ENCODE measurements at regions not wholly inside any gene's neighbourhood (a gene's known extent, or its start where the extent isn't known, plus 50 kb on each side); places are given as distances from the start of the nearest gene placed in this dataset.
A peak's percentile ranks its signal among the peaks of the same experiment; 100 is the strongest.
"Not testable (repeated sequence)": the region's sequence is repeated elsewhere in the genome, so short reads cannot be mapped to it uniquely, and the experiment has no call there.

DNA sequence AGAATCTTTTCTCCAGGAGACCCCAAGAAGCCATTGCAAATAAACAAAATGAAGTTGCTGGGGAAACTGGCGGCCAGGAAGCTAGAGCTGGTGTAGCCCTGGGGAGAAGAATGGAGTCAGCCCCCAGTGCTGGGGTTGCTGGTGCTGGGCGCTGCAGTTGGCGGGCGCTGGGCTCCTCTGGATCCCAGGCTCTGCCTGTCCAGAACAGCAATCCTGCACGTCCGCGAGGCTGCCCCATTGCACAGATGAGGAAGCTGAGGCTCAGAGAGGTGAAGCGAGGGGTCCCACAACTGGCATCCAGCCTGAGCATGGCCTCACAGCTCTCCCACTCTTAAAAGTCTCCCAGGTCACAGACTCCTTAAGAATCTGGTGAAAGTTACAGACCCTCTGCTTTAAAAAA lies 161.1 kb downstream of the OR4M2 start:
- DNase-seq, result no peak

DNA sequence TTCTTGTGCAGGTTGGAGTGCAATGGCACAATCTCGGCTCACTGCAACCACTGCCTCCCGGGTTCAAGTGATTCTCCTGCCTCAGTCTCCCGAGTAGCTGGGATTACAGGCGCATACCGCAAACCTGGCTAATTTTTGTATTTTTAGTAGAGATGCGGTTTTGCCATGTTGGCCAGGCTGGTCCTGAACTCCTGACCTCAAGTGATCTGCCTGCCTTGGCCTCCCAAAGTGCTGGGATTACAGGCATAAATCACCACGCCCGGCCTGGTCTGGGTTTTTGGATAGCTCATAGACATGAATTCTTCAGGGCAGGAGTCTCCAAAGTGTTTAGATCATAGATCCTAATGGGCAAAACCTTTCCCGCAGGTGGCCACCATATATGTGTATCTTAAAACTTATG lies 162.0 kb downstream of the OR4M2 start:
- DNase-seq, result not testable (repeated sequence)

DNA sequence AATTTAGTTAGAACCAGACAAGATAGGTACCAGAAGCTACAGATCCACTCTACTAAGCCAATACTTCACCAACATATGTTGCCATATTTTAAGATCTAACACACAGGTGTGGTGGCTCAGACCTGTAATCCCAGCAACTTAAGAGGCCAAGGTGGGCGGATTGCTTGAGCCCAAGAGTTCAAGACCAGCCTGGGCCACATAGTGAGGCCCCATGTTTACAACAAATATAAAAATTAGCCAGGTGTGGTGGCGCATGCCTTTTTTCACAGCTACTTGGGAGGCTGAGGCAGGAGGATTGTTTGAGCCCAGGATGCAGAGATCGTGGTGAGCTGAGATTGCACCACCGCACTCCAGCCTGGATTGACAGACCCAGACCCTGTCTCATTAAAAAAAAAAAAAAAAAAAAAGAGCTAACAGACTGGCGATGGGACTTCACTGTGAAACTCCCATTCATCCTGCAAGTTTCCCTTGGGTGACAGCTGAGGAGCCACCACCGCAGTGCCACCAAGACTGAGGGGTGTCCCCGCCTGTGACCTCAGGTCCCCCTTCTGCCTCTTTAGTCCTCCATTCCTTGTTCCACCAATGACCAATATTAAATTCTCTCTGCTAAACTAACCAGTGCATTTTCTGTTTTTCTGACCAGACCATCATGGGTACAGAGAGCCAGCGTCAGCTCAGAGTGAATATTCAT lies 163.3 kb downstream of the OR4M2 start:
- DNase-seq, result no peak

DNA sequence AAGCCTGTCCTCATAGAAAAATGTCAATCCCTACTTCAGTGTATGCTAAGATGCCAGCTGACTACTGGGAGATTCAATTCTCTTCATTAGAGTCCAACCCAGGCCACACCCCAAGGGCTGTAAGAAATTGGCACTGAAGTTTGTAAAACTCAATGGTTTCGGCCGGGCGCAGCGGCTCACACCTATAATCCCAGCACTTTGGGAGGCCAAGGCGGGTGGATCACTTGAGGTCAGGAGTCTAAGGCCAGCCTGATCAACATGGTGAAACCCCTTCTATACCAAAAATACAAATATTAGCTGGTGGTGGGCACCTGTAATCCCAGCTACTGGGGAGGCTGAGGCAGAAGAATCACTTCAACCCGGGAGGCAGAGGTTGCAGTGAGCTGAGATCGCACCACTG lies 169.2 kb downstream of the OR4M2 start:
- DNase-seq, result not testable (repeated sequence)

DNA sequence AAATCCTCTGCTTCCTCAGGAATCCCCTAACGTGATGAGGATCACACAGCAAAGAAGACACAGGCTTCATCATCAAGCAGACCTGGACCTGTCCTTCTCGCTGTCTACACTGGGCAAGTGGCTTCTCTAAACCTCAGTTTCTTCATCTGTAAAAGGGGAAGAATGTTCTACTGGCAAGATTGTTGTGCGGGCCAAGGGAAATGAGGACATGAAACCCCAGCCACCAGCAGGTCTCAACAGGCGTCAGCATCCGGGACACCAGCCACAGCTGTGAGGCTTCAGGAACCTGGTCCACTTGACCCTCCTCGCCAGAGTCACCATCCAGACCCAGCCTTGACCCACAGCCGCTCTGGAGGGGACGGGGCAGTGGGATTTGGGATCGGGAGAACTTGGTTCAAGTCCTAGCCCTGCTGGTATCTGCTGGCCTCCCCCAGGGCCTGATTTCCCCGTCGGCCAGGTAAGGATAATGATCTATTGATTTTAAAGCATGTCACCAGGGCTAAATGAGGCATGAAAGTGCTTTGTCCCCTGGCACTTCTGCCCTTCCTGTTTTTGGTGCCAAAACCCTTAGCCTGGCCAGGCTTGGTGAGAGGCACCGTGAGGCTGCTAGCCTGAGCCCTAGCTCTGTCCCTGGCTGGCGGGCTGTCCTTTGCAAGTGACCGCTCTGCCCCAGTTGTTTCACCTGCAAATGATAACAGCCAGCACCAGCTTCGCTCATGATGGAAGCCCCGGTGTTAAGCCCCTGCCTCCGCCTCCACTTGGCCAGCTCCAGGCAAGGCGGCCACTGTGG lies 170.4 kb downstream of the OR4M2 start:
- DNase-seq, result not testable (repeated sequence)

DNA sequence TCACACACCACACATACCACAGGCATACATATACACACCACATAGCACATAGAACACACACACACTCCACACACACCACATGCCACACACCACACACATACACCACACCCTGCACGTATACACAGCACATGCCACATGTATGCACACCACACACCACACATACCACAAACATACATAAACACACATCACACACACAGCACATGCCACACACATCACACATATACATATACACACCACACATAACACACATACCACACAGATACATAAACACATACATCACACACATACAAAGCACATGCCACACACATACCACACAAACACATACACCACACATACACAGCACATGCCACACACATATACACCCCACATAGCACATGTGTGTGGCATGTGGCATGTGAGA lies 171.1 kb downstream of the OR4M2 start:
- DNase-seq, result no peak

DNA sequence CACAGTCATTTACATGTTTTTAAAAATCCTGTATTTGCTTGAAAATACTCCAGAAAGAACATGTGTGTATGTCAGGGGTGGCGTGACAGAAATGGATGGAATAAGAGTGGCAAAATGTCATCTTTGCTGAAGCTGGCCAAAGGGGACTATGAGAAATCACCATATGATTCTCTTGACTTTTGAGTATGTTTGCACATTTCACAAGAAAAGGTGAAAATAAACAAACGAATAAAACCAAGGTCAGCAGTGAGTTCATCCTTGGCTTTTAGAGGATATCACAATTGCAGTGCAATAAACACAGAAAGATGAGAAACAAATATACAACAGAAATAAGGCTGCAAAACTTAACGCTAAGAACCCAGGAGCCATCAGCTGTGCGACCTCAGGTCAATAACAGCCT lies 171.7 kb downstream of the OR4M2 start:
- DNase-seq, result not testable (repeated sequence)

DNA sequence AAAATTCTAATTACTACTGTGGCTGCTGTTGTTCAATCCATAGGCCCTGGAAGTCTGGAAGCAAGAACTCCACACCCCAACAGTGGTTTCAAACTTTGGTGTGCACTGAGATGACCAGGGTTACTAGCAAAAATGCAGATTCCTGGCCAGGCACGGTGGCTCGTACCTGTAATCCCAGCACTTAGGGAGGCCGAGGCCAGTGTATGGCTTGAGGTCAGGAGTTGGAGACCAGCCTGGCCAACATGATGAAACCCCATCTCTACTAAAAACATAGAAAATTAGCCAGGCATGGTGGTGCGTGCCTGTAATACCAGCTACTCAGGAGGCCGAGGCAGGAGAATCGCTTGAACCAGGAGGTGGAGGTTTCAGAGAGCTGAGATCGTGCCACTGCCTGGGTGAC lies 172.2 kb downstream of the OR4M2 start:
- not testable (repeated sequence) for DNase-seq

DNA sequence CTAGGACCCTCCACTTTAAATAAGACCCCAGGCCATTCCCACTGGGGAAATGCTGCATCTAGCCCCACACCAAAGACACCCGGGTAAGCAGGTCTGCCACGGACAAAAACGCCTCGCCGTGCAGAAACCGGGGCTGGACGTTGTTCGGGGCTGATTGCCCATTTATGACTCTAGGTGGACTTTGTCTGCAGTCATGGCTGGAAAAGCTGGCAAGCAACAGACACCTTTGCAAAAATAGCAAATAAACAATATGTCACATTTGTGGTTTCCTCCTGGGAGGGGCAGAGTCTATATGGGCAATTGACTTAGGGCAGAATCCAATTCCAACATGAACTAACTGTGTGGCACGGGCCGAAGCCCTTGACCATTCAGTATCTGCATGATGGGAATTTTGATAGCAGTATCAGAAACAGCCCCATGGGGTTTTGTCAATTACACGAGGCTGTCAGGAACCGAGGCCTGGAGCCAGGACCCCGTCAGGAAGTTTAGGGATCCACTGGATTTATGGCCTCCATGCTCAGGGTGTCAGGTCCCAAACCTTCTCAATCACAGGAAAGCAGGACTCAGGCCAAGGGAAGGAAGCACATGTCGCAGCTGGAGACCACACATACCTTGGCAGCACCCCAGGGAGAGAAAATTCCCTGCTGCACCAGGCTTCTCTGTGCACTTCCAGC lies 172.8 kb downstream of the OR4M2 start:
- DNase-seq, result not testable (repeated sequence)

DNA sequence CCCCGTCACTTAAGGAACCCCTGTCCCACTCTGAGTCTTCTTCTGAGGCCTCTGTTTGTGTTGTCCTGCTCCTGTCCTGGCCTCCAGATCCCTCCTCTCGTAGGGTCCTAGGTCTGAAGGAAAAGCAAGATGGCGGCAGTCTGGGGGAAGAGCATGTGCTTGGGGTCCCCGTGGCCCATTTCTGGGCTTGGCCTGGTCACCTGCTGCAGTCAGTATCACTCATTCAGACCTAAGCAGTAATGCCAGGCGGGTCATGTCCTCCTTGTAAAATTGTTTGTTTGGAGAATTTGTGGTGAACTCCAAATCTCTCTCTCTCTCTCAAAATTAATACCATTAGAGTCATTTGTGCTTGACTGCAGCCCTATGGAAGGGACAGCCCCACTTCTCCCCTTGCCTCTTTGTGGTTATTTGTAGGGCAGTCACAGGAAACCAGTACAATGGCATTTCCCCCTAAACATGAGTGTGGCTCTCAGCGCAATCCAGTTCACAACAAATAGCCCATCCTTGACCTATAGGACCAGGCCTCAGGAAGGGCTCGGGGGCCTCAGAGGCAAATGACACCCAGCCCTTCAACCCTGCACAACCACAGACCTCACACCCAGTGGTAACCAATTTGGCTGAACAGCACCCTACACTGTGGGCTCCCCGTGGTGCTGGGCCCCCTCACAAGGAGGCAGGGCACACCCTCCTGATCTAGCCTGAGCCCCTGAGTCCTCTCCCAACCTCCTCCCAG lies 173.5 kb downstream of the OR4M2 start:
- peak; percentile 23 for DNase-seq

DNA sequence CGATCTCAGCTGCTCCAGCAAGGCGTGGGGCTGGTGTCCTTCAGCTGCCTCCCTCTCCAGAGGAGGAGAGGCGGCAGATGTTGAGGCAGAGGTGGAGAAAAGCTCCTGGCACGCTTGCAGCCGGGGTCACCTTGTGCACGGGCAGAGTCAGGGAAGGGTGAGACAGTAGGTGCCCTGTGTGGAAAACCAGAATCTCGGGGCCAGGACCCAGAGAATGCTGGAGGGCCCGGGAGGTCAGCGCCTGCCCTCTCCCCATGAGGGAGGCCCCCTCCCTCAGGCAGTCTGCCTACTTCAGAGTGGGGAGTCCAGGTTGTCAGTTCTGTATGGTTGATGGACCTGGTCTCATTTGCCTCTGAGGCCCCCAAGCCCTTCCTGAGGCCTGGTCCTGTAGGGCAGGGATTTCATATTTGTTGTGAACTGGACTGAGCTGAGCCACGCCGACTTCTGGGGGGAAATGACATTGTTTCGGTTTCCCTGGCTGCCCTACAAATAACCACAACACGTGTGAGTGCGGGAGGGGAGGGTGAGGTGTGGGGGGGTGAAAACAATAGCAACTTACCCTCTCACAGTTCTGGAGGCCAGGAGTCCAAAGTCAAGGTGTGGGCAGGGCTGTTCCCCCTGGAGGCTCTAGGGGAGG lies 174.2 kb downstream of the OR4M2 start:
- DNase-seq, result not testable (repeated sequence)

DNA sequence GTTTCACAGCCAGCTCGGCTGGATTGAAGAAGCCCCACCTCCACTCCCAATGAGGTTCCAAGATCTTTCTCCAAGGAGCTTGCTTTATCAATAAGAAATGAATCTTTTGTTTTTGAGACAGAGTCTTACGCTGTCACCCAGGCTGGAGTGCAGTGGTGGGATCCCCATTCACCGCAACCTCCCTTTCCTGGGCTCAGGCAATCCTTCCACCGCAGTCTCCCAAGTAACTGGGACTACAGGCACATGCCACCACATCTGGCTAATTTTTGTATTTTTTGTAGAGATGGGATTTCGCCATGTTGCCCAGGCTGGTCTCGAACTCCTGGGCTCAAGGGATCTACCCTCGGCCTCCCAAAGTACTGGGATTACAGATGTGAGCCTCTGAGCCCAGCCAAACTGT lies 175.3 kb downstream of the OR4M2 start:
- not testable (repeated sequence) for DNase-seq

DNA sequence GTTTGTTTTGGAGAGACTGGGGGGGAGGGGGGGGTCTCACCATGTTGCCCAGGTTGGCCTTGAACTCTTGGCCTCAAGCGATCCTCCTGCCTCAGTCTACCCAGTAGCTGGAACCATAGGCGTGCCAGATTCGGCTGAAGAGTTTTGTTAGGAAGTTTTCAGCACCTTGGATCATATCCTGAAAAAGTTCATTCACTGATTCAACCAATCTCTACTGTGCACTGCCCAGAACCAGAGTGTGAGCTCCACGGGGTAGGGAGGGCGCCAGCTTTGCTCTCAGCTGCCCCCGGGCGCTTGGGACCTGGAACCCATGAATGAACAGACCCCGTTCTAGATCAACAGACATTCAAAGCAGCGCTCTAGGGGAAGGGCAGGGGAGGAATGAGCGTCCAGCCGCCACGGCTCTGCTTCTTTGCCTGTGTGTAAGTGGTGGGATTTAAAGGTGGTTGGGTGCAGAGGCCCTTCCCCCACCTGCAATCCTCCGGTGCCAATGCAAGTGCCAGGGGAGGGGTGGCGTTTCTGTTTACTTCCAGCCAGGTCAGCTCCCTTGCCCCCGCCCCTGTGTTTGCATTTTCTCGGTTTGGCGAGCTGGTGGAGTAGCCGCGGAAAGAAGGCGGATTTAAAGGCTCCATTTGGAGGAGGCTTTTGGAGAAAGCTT lies 176.2 kb downstream of the OR4M2 start:
- not testable (repeated sequence) for DNase-seq

DNA sequence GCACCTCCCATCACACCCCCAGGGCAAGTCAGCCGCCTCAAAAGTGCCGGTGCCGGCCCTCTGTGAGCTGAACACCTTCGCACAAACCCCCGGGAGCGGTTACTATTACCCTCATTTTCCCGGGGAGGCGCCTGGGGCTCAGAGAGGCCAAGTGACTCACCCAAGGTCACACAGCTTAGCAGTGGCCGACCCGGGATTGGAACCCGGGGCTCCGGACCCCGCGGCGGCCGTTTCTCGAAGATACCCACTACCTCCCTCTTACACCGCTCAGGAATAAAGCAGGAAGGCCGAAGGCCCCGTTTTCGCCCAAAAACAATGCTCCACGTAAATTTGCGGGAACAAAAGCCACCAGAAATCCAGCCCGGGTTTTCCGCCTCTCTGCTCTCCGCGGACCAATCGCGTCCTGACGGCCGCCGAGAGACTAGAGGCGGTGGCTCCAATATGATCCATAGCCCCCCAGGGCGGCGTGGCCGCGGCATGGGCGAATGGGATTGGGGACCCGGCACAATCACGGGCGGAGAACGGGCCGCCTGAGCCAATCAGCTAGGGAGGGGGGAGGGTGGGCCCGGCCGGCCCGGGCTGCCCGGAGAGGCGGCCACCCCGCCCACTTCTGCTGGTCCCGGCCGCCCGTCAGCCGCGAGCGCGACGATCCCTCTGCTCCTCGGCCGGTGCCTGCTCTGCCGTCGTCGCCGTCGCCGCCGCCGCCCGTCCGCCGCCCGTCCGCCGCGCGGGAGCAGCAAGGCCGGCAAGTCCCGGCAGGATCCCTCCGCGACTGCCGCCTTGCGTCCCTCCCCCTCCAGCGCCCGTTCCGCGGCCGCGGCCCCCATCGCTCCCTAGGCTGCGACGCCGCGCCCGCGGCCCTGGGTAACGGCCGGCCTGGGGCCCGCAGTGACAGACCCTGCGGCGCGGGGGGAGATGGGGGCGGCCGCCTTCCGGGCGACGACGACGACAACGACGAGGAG lies 177.0 kb downstream of the OR4M2 start:
- no peak for DNase-seq

DNA sequence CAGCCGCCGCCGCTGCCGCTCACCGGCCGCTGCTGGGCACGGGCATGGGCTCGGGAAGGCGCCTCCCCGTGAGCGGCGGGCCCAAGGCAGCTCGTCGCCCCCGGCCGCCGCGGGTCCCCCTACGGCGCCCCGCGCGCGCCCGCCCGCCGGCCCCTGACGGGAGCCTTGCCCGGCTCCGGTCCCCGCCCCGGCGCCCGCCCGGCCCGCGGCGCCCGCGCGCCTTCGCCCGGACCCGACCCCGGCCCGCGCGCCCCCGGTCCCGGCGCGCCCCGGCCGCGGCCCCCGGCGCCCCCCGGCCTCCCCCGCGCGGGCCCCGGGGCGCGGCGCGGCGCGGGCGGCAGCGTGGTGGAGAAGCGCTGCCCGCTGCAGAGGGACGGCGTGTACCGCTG lies 177.7 kb downstream of the OR4M2 start:
- no peak for DNase-seq

DNA sequence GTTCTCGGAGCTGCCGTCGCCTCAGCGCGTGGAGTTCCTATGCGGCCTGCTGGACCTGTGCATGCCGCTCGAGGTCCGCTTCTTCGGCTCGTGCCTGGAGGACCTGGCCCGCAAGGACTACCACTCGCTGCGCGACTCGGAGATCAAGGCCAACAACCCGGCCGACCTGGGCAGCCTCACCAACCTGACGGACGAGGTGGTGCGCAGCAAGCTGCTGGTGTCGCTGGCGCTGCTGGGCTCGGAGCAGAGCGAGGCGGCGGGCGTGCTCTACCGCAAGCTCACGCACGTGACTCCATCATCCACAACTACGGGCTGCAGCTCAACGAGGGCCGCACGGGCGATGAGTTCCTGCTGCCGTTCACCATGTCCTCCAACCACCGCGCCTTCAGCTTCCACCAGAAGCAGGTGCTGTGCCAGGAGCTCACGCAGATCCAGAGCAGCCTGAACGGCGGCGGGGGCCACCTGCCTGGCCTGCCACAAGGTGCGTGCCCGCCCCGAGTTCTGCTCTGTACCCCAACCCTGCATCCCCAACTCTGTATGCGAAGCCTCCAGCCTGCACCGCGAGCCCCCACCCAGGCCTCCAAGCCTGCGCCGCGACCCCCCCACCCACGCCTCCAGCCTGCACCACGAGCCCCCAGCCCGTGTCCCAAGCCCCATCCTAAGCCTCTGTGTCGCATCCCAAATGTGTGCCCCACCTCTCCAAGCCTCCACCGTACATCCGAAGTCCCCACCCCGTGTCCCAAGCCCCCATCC lies 178.2 kb downstream of the OR4M2 start:
- DNase-seq, result no peak

DNA sequence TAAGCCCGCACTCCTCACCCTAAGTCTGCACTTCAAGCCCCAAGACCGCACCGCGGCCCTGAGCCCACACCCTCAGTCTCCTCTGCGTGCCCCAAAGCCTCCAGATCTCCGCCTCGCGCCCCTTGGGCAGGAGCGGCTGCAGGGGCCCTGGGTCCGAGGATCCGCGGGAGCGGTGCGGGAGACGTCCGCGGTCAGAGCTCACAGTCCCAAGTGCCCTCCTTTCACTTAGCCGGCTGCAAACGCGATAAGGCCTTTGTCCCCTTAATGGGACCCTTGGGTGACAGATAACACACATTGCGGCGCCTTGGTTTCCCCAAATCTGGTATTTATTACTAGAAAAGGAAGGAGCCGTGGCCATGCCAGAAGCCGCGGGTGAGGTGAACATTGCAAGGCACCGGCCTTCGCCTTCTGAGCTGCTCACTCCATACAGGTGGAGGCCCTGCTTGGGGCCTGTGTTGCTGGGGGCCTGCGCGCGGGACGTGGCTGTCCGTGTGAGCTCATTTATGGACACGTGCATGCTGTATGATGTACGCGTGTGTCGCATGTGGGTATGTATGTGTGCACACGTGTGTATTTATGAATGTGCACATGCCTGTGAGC lies 178.9 kb downstream of the OR4M2 start:
- DNase-seq, result not testable (repeated sequence)

DNA sequence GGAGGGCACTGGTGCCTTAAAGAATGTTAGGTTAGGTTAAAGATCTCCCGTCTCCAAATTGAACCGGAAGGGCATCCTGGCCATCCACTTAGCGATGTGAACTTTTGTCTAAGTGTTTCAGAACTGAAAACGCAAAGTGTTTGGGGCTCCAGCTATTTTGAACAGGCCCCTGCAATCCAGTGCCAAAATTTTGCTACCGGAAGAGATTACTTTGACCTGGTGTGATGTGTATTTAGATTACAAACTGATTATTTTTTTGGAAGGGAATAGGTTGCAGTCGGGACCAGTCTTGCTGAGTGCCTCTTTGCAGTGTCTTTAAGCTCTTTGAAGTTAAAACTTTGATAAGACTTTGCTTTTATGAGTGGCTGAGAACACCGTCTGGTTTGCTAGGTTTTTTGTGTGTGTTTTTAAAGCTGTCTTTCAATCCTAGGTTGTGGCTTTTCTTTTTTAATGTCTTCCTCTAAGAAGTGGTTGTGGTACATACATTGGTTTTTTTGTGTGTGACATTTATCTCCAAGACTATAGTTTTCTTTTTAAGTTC lies 179.6 kb downstream of the OR4M2 start:
- DNase-seq, result no peak

DNA sequence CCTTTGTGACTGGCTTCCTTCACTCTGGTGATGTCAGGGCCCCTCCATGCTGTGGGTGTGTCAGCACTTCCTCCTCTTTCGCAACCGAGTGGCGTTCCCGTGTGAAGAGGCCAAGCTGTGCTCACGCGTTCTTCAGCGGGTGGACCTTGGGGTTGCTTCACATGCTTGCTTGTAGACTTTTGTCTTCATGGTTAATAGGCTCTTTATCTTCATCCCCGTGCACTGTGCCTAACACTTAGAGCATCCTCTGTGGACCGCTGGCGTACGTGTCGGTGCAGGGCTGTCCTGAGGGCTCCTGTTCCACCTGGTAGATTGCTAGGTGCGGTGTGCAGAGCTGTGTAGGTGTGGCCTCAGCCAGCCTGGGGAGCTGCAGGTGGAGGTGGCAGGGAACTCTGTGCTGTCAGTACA lies 182.3 kb downstream of the OR4M2 start:
- DNase-seq, result peak; percentile 28
